AG04450 (cell line): ENCODE measurements at regions not wholly inside any gene's neighbourhood (a gene's known extent, or its start where the extent isn't known, plus 50 kb on each side); places are given as distances from the start of the nearest gene placed in this dataset.

ENCODE experiments used
- CTCF ChIA-PET: fragments of 300-600, 350-600 bp; formaldehyde crosslinking; extraction: SDS; loops from one replicate; lab custom pipeline; 2022; ENCODE audit warnings: antibody characterized with exemption, inconsistent platforms; lab: Charles Lee
- POLR2A ChIA-PET: fragments of 350-600 bp; formaldehyde crosslinking; extraction: SDS; loops from one replicate; lab custom pipeline; 2021; ENCODE audit warnings: antibody characterized with exemption, inconsistent platforms; lab: Yijun Ruan, JAX
- DNase-seq: peaks from one replicate; pipeline ENCODE4 v3.0.0-alpha.2; 2011; ENCODE audit warnings: low read depth, low spot score
- H3K27ac ChIP-seq: one replicate; pipeline ENCODE4 v1.5.1; 2012; ENCODE audit warnings: low read depth, low read length, control low read depth
- H3K27me3 ChIP-seq: one replicate; pipeline ENCODE4 v1.6.0; 2012; ENCODE audit warnings: low read length; ENCODE audit not compliant: control insufficient read depth, insufficient read depth
- H3K4me3 ChIP-seq: 2 replicates; pipeline ENCODE4 v1.5.1; 2011; ENCODE audit warnings: mild to moderate bottlenecking, low read depth, low read length, control low read depth
- H3K9me3 ChIP-seq: 2 replicates; pipeline ENCODE4 v1.5.1; 2012; ENCODE audit warnings: low read length; ENCODE audit not compliant: control insufficient read depth, insufficient read depth
- TF ChIP-seq, protein P1 (sequence below): IDR thresholded peaks from 2 replicates; pipeline ENCODE4 v1.5.1; 2011; ENCODE audit warnings: low read depth, low read length, control low read depth, inconsistent platforms

- H3K4me3 ChIP-seq = no peak overlapping the region
- H3K9me3 ChIP-seq = peaks cover 15% of the 10 kb centered on the region
- H3K27me3 ChIP-seq = peaks cover 3% of the 10 kb centered on the region
- TF ChIP-seq, protein P1, sequence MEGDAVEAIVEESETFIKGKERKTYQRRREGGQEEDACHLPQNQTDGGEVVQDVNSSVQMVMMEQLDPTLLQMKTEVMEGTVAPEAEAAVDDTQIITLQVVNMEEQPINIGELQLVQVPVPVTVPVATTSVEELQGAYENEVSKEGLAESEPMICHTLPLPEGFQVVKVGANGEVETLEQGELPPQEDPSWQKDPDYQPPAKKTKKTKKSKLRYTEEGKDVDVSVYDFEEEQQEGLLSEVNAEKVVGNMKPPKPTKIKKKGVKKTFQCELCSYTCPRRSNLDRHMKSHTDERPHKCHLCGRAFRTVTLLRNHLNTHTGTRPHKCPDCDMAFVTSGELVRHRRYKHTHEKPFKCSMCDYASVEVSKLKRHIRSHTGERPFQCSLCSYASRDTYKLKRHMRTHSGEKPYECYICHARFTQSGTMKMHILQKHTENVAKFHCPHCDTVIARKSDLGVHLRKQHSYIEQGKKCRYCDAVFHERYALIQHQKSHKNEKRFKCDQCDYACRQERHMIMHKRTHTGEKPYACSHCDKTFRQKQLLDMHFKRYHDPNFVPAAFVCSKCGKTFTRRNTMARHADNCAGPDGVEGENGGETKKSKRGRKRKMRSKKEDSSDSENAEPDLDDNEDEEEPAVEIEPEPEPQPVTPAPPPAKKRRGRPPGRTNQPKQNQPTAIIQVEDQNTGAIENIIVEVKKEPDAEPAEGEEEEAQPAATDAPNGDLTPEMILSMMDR = no peak
- CTCF ChIA-PET = no interaction called here
- H3K27ac ChIP-seq = no peak overlapping the region
- POLR2A ChIA-PET = no interaction called here
- no peak for DNase-seq
Observed at GRCh38 chr20:50421356-50422340, 88.5 kb upstream of the PTPN1 start.

DNA sequence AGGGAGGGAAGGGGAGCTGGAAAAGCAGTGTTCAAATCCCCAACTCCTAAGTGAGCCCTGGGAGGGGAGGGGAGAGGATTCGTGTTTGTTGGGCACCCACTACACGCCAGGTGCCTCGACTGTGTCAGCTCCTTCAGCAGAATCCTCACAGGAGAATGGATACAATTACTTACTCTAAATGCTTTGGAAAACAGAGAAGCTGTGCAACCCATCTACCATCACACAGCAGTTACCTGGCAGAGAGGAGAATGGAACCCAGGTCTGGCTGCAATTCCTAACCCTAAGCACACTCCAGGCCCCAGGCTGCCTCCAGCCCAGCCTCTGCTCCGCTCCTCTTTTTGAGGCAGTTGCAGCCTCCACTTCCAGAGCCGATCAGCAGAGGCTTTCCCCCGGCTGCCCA, 86.4 kb upstream of the PTPN1 start:
- Histone ChIP-seq H3K27ac (peak overlapping the region; percentile 47), H3K4me3 (no peak overlapping the region), H3K9me3 (peaks cover 15% of the 10 kb centered on the region), H3K27me3 (peaks cover 3% of the 10 kb centered on the region)
- ChIA-PET CTCF (no interaction called here), POLR2A (interaction anchor here (1.5 kb wide), 1 partner anchor 11 kb away, joined by 4 read pairs; no protein-coding TSS in a partner anchor)
- DNase-seq = no peak
- TF ChIP-seq, protein P1 = no peak

DNA sequence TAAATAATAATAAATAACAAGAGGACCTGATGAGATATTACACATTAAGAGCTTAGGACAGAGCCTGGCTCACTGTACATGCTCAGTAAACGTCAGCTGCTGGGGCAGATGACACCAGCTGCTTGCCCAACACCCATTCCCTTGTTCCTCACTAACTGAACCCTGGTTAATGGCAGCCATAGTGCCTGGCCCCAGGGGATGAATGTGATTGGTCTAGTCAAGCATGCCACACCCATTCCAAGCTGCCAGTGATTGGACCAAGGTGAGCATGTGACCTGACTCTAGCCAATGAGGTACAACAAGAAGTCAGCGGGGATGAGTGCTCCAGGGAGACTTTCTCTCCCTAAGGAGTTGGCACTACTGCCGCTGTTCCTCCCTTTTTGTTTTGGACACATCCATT, 85.1 kb upstream of the PTPN1 start:
- DNase-seq = no peak
- POLR2A ChIA-PET = no interaction called here

DNA sequence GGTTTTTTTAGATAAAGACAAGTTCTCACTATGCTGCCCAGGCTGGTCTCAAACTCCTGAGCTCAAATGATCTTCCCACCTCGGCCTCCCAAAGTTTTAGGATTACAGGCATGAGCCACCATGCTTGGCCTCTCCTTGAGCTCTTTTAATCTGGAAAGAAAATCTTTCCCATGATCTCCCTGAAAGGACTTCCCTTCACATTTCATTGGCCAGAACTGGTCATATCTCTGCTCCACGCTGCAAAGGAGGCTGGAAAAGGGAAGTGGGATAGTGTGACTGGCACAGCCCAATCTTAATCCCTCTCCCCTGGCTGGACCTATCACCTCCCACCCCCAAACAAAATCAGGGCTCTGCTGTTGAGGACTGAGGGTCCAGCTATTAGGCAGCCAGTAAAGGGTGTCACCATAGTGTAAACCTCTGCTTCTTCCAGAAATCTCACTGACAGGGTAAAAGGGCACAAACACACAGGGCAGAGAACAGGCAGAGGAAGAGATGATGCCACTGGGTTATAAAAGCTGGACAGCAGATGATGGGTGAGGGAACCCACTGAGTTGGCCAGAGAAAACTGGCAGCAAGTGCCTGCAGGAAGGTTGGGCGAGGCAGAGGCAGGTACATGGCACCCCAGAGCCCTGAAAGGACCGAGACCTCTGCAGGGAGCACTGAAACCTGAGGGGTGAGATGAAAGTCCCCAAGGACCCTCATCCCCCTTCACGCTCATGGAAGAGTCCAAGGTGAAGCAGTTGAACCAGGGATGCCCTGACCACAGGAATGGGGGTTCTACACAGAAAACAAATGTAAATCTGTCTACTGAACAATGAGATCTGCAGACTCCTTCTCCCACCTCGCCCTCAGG, 83.1 kb upstream of the PTPN1 start:
- no peak overlapping the region for H3K4me3 ChIP-seq
- POLR2A ChIA-PET = no interaction called here
- TF ChIP-seq, protein P1 = no peak
- CTCF ChIA-PET = interaction anchor here (0.7 to 1.2 kb wide), 3 partner anchors 240 to 361 kb away, joined by 3 to 4 read pairs (median 3); no protein-coding TSS in a partner anchor
- no peak for DNase-seq
- no peaks in the 10 kb centered on the region for H3K27me3 ChIP-seq
- H3K9me3 ChIP-seq = peaks cover 1% of the 10 kb centered on the region
- no peak overlapping the region for H3K27ac ChIP-seq

More for the DNA sequence above, 85.1 kb upstream of the PTPN1 start:
- peaks cover under 1% of the 10 kb centered on the region for H3K27me3 ChIP-seq
- no peak overlapping the region for H3K27ac ChIP-seq
- TF ChIP-seq, protein P1 = no peak
- H3K9me3 ChIP-seq = peaks cover 9% of the 10 kb centered on the region; the same call in 1 of the 2 replicates
- CTCF ChIA-PET = interaction anchor here (0.9 kb wide), 1 partner anchor 366 kb away, joined by 3 read pairs; no protein-coding TSS in a partner anchor
- no peak overlapping the region for H3K4me3 ChIP-seq
